ENCODE measurements at regions not wholly inside any gene's neighbourhood (a gene's known extent, or its start where the extent isn't known, plus 50 kb on each side); places are given as distances from the start of the nearest gene placed in this dataset.

- TF ChIP-seq CTCF (IDR thresholded peaks at IDR 0.05): no peak
- no peak for TF ChIP-seq POLR2A (IDR thresholded peaks at IDR 0.05)
Measured at GRCh38 chr10:125221716-125222115, 61.4 kb upstream of the CTBP2 start.

Measured in right lobe of liver (tissue), 4 donors.